ENCODE measurements at regions not wholly inside any gene's neighbourhood (a gene's known extent, or its start where the extent isn't known, plus 50 kb on each side); places are given as distances from the start of the nearest gene placed in this dataset.
A peak's percentile ranks its signal among the peaks of the same experiment; 100 is the strongest.

DNA sequence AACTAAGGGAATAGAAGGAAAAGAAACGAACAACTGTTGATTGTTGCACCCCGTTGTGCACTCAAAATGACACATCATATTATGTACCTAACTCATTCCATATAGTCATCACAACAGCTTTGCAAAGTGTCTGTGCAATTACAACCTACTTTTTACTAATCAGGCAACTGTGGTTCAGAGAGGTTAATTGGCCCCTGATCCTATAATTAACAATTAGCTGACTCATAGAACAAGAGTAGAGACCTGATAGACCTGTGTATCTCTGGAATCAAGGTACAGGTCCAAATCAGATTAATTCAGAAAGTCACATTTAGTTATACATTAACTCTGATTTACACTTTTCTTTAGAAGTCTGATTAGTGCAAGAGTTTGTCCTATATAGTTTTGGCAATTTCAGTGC, 122.5 kb upstream of the CDK13 start (continued):
- TF ChIP-seq CHD4 (IDR thresholded peaks at IDR 0.05; ENCODE audit: borderline replicate concordance) (no peak), SMC3 (IDR thresholded peaks at IDR 0.05) (no peak), CHD2 (IDR thresholded peaks at IDR 0.05; ENCODE audit: low read length, partially characterized antibody) (no peak), ZFP36 (IDR thresholded peaks at IDR 0.05; ENCODE audit: borderline replicate concordance, partially characterized antibody) (no peak), HOXA7 (CRISPR knock-in tag; IDR thresholded peaks at IDR 0.05) (no peak)

DNA sequence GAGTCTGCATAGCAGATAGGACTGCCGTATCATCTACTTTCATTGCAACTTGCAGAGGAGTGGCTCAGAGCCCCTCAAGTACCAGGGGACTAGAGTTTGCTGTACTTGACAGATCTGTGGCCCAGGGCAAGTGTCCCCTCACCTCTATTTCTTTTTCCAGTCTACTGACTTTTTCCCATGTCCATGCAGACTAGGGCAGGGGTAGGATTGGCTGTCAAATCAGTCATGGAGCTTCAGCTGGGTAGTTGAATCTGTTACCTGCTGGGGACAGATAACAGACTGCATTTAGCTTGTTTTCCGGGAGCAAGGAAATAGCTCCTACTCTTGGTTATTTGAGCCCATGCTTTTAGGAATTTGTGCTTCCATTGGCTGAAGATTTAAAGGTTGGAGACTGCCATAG, 121.0 kb upstream of the CDK13 start:
- no peak overlapping the region for H3K4me2 ChIP-seq
- H3K27ac ChIP-seq = no peak overlapping the region
- POLR2A ChIA-PET = no interaction called here
- CTCF ChIA-PET = interaction anchor here (0.6 kb wide), 2 partner anchors 75 to 575 kb away, joined by 3 read pairs; no protein-coding TSS in a partner anchor
- 83% methylated on average over 2 of the region's 2 CpGs for WGBS (ENCODE audit: missing lambda C conversion rate)
- FAIRE-seq = no peak
- DNase-seq (ENCODE audit: low read depth in 1 of 2, low spot score in 1 of 2) = no peak
- TF ChIP-seq HOXA7 (CRISPR knock-in tag; IDR thresholded peaks at IDR 0.05) (no peak), HEYL (CRISPR knock-in tag; IDR thresholded peaks at IDR 0.05) (no peak), ELK1 (IDR thresholded peaks at IDR 0.05; ENCODE audit: low read depth, low read length) (no peak), HES2 (IDR thresholded peaks at IDR 0.05) (no peak), NFE2L2 (conservative IDR thresholded peaks at IDR 0.05; ENCODE audit: low read length) (no peak), HDAC2 (IDR thresholded peaks at IDR 0.05) (no peak), TP53 (CRISPR knock-in tag; IDR thresholded peaks at IDR 0.05) (no peak), CBX8 (IDR thresholded peaks at IDR 0.05) (no peak), GATA3 (IDR thresholded peaks at IDR 0.05; ENCODE audit: borderline replicate concordance) (no peak), EP300 (IDR thresholded peaks at IDR 0.05) (no peak), FOSB (CRISPR knock-in tag; IDR thresholded peaks at IDR 0.05) (no peak), E2F6 (IDR thresholded peaks at IDR 0.05; ENCODE audit: borderline replicate concordance, low read depth) (no peak), ZSCAN20 (CRISPR knock-in tag; IDR thresholded peaks at IDR 0.05) (no peak), NPAS2 (CRISPR knock-in tag; IDR thresholded peaks at IDR 0.05; ENCODE audit: borderline replicate concordance) (no peak), EHMT2 (IDR thresholded peaks at IDR 0.05; ENCODE audit: low read depth) (no peak), ATOH8 (CRISPR knock-in tag; IDR thresholded peaks at IDR 0.05; ENCODE audit: low read depth) (no peak), EHF (CRISPR knock-in tag; IDR thresholded peaks at IDR 0.05) (no peak)
- no peaks in the 10 kb centered on the region for H3K9me3 ChIP-seq
- no peaks in the 10 kb centered on the region for H3K4me1 ChIP-seq
- no peak for ATAC-seq
- no peak overlapping the region for H3K4me3 ChIP-seq

DNA sequence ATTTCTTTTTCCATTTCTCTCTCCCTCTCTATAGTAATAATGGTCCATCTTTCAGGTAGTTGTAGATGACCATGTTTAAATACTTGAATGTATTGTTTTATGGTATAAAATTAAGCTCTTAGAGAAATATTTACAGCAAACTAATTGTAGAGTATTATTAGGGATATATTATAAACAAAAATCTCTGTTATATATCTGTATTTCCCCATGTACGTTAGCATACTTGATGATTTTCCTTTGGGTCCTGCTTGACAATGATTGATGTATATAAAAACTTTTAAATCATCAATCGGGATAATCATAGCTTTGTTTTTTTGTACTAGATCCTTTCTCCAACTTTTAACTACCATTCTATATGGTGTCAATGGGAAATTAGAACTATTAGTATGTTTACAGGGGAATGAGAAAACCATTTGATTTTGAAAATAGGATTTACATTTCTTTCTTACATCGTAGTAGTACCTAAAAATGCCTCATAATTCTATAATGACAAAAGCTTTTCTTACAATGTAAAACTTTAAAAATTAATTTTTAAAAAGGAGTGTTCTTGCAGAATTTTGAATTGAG, 117.5 kb upstream of the CDK13 start:
- Histone ChIP-seq H3K4me3 (peak overlapping the region; percentile 50), H3K9me3 (no peaks in the 10 kb centered on the region), H3K4me1 (no peaks in the 10 kb centered on the region), H3K4me2 (peak overlapping the region; percentile 70), H3K27ac (no peak overlapping the region)
- CTCF ChIA-PET = interaction anchor here (0.9 to 1.6 kb wide), 3 partner anchors 13 to 62 kb away, joined by 4 read pairs; no protein-coding TSS in a partner anchor
- POLR2A ChIA-PET = no interaction called here
- DNase-seq (ENCODE audit: low read depth in 1 of 2, low spot score in 1 of 2) = no peak
- FAIRE-seq = no peak
- no peak for TF ChIP-seq REST (IDR thresholded peaks at IDR 0.05)
- TF ChIP-seq SREBF2 (IDR thresholded peaks at IDR 0.05) = no peak
- TF ChIP-seq CBX8 (IDR thresholded peaks at IDR 0.05) = peak; percentile 90; the same call in 1 of the 2 replicates
- peak; percentile 80 for TF ChIP-seq RNF2 (IDR thresholded peaks at IDR 0.05; ENCODE audit: borderline replicate concordance, low read depth)
- ATAC-seq = no peak
- 47% methylated on average over 3 of the region's 3 CpGs for WGBS (ENCODE audit: missing lambda C conversion rate)
